Stimulated activated naive CD8-positive, alpha-beta T cell treated with anti-CD3 and anti-CD28 coated beads, Interleukin-15, Interleukin-2, amounts not matched to agents 100 U/mL and 50 U/mL, for 24 hours (primary cell): ENCODE measurements at regions not wholly inside any gene's neighbourhood (a gene's known extent, or its start where the extent isn't known, plus 50 kb on each side); places are given as distances from the start of the nearest gene placed in this dataset.

ENCODE experiments used
- ATAC-seq: fragments of 150-1000 bp; cut with Tn5 transposase; one replicate; pipeline ENCODE4 v1.10.0; 2021
- DNase-seq: peaks from one replicate; pipeline ENCODE4 v3.0.0; 2021

- no peak for DNase-seq
Observed at GRCh38 chr13:106433066-106433465, 102.4 kb downstream of the EFNB2 start.

GRCh38 chr13:106432636-106433035 is 102.8 kb downstream of the EFNB2 start:
- ATAC-seq (no peak), DNase-seq (no peak)

More at GRCh38 chr13:106433066-106433465, 102.4 kb downstream of the EFNB2 start:
- ATAC-seq, result no peak

GRCh38 chr13:106426909-106427308 is 108.6 kb downstream of the EFNB2 start:
- no peak for ATAC-seq
- DNase-seq, result no peak

GRCh38 chr13:106425661-106426060 is 109.8 kb downstream of the EFNB2 start:
- ATAC-seq (no peak), DNase-seq (no peak)

- DNase-seq (no peak), ATAC-seq (no peak)
Observed at GRCh38 chr13:106424805-106425204, 110.7 kb downstream of the EFNB2 start.

GRCh38 chr13:106423530-106423929 is 111.9 kb downstream of the EFNB2 start:
- no peak for DNase-seq

GRCh38 chr13:106418556-106418955 is 116.9 kb downstream of the EFNB2 start:
- DNase-seq (no peak), ATAC-seq (no peak)

More at GRCh38 chr13:106423530-106423929, 111.9 kb downstream of the EFNB2 start:
- no peak for ATAC-seq

GRCh38 chr13:106417467-106418110 is 117.9 kb downstream of the EFNB2 start:
- DNase-seq, result no peak
- ATAC-seq, result no peak

- DNase-seq (no peak), ATAC-seq (no peak)
Observed at GRCh38 chr13:106416645-106417044, 118.8 kb downstream of the EFNB2 start.

- no peak for ATAC-seq
- DNase-seq, result no peak
Observed at GRCh38 chr13:106415971-106416370, 119.5 kb downstream of the EFNB2 start.

- ATAC-seq (no peak), DNase-seq (no peak)
Observed at GRCh38 chr13:106415442-106415841, 120.0 kb downstream of the EFNB2 start.

GRCh38 chr13:106407338-106407737 is 128.1 kb downstream of the EFNB2 start:
- no peak for ATAC-seq
- no peak for DNase-seq

GRCh38 chr13:106405731-106406130 is 129.7 kb downstream of the EFNB2 start:
- no peak for DNase-seq
- no peak for ATAC-seq

- DNase-seq (no peak), ATAC-seq (no peak)
Observed at GRCh38 chr13:106403280-106403679, 132.2 kb downstream of the EFNB2 start.

- DNase-seq (no peak), ATAC-seq (no peak)
Observed at GRCh38 chr13:106402866-106403265, 132.6 kb downstream of the EFNB2 start.

GRCh38 chr13:106401081-106401480 is 134.4 kb downstream of the EFNB2 start:
- ATAC-seq (no peak), DNase-seq (no peak)

- no peak for ATAC-seq
- DNase-seq, result no peak
Observed at GRCh38 chr13:106400289-106400688, 135.2 kb downstream of the EFNB2 start.

- DNase-seq (no peak), ATAC-seq (no peak)
Observed at GRCh38 chr13:106398289-106398688, 137.2 kb downstream of the EFNB2 start.

- no peak for DNase-seq
- no peak for ATAC-seq
Observed at GRCh38 chr13:106393776-106394175, 141.7 kb downstream of the EFNB2 start.

GRCh38 chr13:106391681-106392080 is 143.8 kb downstream of the EFNB2 start:
- no peak for ATAC-seq
- DNase-seq, result no peak

GRCh38 chr13:106391271-106391670 is 144.2 kb downstream of the EFNB2 start:
- DNase-seq, result no peak
- ATAC-seq, result no peak

- ATAC-seq, result no peak
- DNase-seq, result no peak
Observed at GRCh38 chr13:106390367-106390766, 145.1 kb downstream of the EFNB2 start.

GRCh38 chr13:106385654-106386053 is 149.8 kb downstream of the EFNB2 start:
- no peak for ATAC-seq

GRCh38 chr13:106384516-106384915 is 150.9 kb downstream of the EFNB2 start:
- ATAC-seq (no peak), DNase-seq (no peak)

More at GRCh38 chr13:106385654-106386053, 149.8 kb downstream of the EFNB2 start:
- no peak for DNase-seq

GRCh38 chr13:106383791-106384190 is 151.7 kb downstream of the EFNB2 start:
- ATAC-seq (no peak), DNase-seq (no peak)
